HUES64 (cell line): ENCODE measurements at regions not wholly inside any gene's neighbourhood (a gene's known extent, or its start where the extent isn't known, plus 50 kb on each side); places are given as distances from the start of the nearest gene placed in this dataset.
"Not testable (repeated sequence)": the region's sequence is repeated elsewhere in the genome, so short reads cannot be mapped to it uniquely, and the experiment has no call there.

Source experiments
- H3K27ac ChIP-seq: 2 replicates; pipeline ENCODE4 v1.7.0; 2013; ENCODE audit warnings: low read depth, low read length, inconsistent platforms
- H3K27me3 ChIP-seq: 2 replicates; pipeline ENCODE4 v1.6.1; 2013; ENCODE audit warnings: mild to moderate bottlenecking, low read length; ENCODE audit not compliant: insufficient read depth
- H3K36me3 ChIP-seq: 2 replicates; pipeline ENCODE4 v1.6.1; 2013; ENCODE audit warnings: mild to moderate bottlenecking, low read length; ENCODE audit not compliant: insufficient read depth
- H3K4me1 ChIP-seq: 2 replicates; pipeline ENCODE4 v1.6.1; 2013; ENCODE audit warnings: mild to moderate bottlenecking, low read length, moderate library complexity; ENCODE audit not compliant: insufficient read depth
- H3K4me3 ChIP-seq: 2 replicates; pipeline ENCODE4 v1.5.1; 2013; ENCODE audit warnings: mild to moderate bottlenecking, low read length, moderate library complexity
- H3K9ac ChIP-seq: 2 replicates; pipeline ENCODE4 v1.6.1; 2013; ENCODE audit warnings: mild to moderate bottlenecking, low read depth, low read length
- H3K9me3 ChIP-seq: 2 replicates; pipeline ENCODE4 v1.6.1; 2013; ENCODE audit warnings: low read depth, low read length; ENCODE audit not compliant: insufficient read depth
- WGBS: fragments of 150-250, 120-280 bp; methylation state at CpG from one replicate; pipeline ENCODE4 v1.1.7; 2013; ENCODE audit warnings: missing lambda C conversion rate; 5-methylcytosine and 5-hydroxymethylcytosine counted together

GRCh38 chr4:66972087-66972486, 573.2 kb downstream of the CENPC start:
- Histone ChIP-seq H3K9ac (no peak overlapping the region), H3K4me1 (no peaks in the 10 kb centered on the region), H3K27me3 (no peaks in the 10 kb centered on the region), H3K9me3 (no peaks in the 10 kb centered on the region), H3K27ac (no peak overlapping the region), H3K4me3 (no peak overlapping the region), H3K36me3 (no peaks in the 10 kb centered on the region)
- 83% methylated on average over 1 of the region's 2 CpGs for WGBS

GRCh38 chr4:66964467-66964866, 580.8 kb downstream of the CENPC start:
- H3K36me3 ChIP-seq: no peaks in the 10 kb centered on the region
- WGBS: 96% methylated on average over 1 of the region's 1 CpG
- no peaks in the 10 kb centered on the region for H3K9me3 ChIP-seq

GRCh38 chr4:66963084-66963483, 582.2 kb downstream of the CENPC start:
- no peaks in the 10 kb centered on the region for H3K27me3 ChIP-seq
- no peaks in the 10 kb centered on the region for H3K9me3 ChIP-seq
- H3K9ac ChIP-seq: no peak overlapping the region
- WGBS: 98% methylated on average over 2 of the region's 3 CpGs
- H3K4me1 ChIP-seq: no peaks in the 10 kb centered on the region; the same call in 1 of the 2 replicates
- no peak overlapping the region for H3K27ac ChIP-seq
- H3K36me3 ChIP-seq: no peaks in the 10 kb centered on the region
- no peak overlapping the region for H3K4me3 ChIP-seq

More at GRCh38 chr4:66964467-66964866, 580.8 kb downstream of the CENPC start:
- no peak overlapping the region for H3K9ac ChIP-seq
- no peaks in the 10 kb centered on the region; the same call in 1 of the 2 replicates for H3K4me1 ChIP-seq
- no peak overlapping the region for H3K4me3 ChIP-seq
- H3K27ac ChIP-seq: no peak overlapping the region
- H3K27me3 ChIP-seq: no peaks in the 10 kb centered on the region

- Histone ChIP-seq H3K9ac (no peak overlapping the region), H3K36me3 (no peaks in the 10 kb centered on the region), H3K4me1 (no peaks in the 10 kb centered on the region), H3K4me3 (no peak overlapping the region), H3K27me3 (no peaks in the 10 kb centered on the region), H3K27ac (no peak overlapping the region), H3K9me3 (no peaks in the 10 kb centered on the region)
- 100% methylated on average over 1 of the region's 2 CpGs for WGBS
Measured at GRCh38 chr4:66959207-66959606, 586.1 kb downstream of the CENPC start.

GRCh38 chr4:66956852-66957251, 588.5 kb downstream of the CENPC start:
- H3K9ac ChIP-seq: no peak overlapping the region
- WGBS: 83% methylated on average over 1 of the region's 1 CpG

GRCh38 chr4:66956426-66956825, 588.9 kb downstream of the CENPC start:
- 98% methylated on average over 6 of the region's 6 CpGs for WGBS
- H3K9ac ChIP-seq: no peak overlapping the region
- H3K9me3 ChIP-seq: no peaks in the 10 kb centered on the region
- H3K36me3 ChIP-seq: no peaks in the 10 kb centered on the region
- no peaks in the 10 kb centered on the region for H3K4me1 ChIP-seq
- H3K4me3 ChIP-seq: no peak overlapping the region
- H3K27ac ChIP-seq: no peak overlapping the region
- no peaks in the 10 kb centered on the region for H3K27me3 ChIP-seq

More at GRCh38 chr4:66956852-66957251, 588.5 kb downstream of the CENPC start:
- H3K27ac ChIP-seq: no peak overlapping the region
- no peak overlapping the region for H3K4me3 ChIP-seq
- H3K9me3 ChIP-seq: no peaks in the 10 kb centered on the region
- H3K27me3 ChIP-seq: no peaks in the 10 kb centered on the region
- no peaks in the 10 kb centered on the region for H3K36me3 ChIP-seq
- H3K4me1 ChIP-seq: no peaks in the 10 kb centered on the region

- H3K27me3 ChIP-seq: no peaks in the 10 kb centered on the region
- H3K4me3 ChIP-seq: no peak overlapping the region
- H3K9me3 ChIP-seq: no peaks in the 10 kb centered on the region
- no peaks in the 10 kb centered on the region for H3K36me3 ChIP-seq
- no peaks in the 10 kb centered on the region for H3K4me1 ChIP-seq
- H3K27ac ChIP-seq: no peak overlapping the region
- no peak overlapping the region for H3K9ac ChIP-seq
- 100% methylated on average over 2 of the region's 3 CpGs for WGBS
Measured at GRCh38 chr4:66955784-66956183, 589.5 kb downstream of the CENPC start.

GRCh38 chr4:66949419-66949818, 595.9 kb downstream of the CENPC start:
- no peaks in the 10 kb centered on the region for H3K36me3 ChIP-seq
- no peak overlapping the region for H3K27ac ChIP-seq
- no peak overlapping the region for H3K4me3 ChIP-seq
- no peak overlapping the region for H3K9ac ChIP-seq
- WGBS: 100% methylated on average over 1 of the region's 1 CpG
- no peaks in the 10 kb centered on the region for H3K9me3 ChIP-seq
- H3K27me3 ChIP-seq: no peaks in the 10 kb centered on the region
- H3K4me1 ChIP-seq: no peaks in the 10 kb centered on the region

- WGBS: 70% methylated on average over 1 of the region's 1 CpG
- Histone ChIP-seq H3K4me3 (no peak overlapping the region), H3K4me1 (no peaks in the 10 kb centered on the region), H3K27me3 (no peaks in the 10 kb centered on the region), H3K9me3 (no peaks in the 10 kb centered on the region), H3K27ac (no peak overlapping the region), H3K9ac (no peak overlapping the region), H3K36me3 (no peaks in the 10 kb centered on the region)
Measured at GRCh38 chr4:66946761-66947160, 598.5 kb downstream of the CENPC start.

GRCh38 chr4:66943112-66943511, 602.2 kb downstream of the CENPC start:
- Histone ChIP-seq H3K4me1 (no peaks in the 10 kb centered on the region), H3K9ac (no peak overlapping the region), H3K27me3 (no peaks in the 10 kb centered on the region), H3K36me3 (no peaks in the 10 kb centered on the region), H3K4me3 (no peak overlapping the region), H3K27ac (no peak overlapping the region), H3K9me3 (no peaks in the 10 kb centered on the region)
- WGBS: 96% methylated on average over 4 of the region's 4 CpGs

- WGBS: no CpG with 5 or more reads among the region's 3 CpGs
- not testable (repeated sequence) for H3K4me1 ChIP-seq, H3K27me3 ChIP-seq, H3K9me3 ChIP-seq, H3K36me3 ChIP-seq, H3K27ac ChIP-seq, H3K9ac ChIP-seq, H3K4me3 ChIP-seq
Measured at GRCh38 chr4:66931981-66932380, 613.3 kb downstream of the CENPC start.

GRCh38 chr4:66930206-66930605, 615.1 kb downstream of the CENPC start:
- H3K4me1 ChIP-seq: no peaks in the 10 kb centered on the region
- H3K9me3 ChIP-seq: no peaks in the 10 kb centered on the region
- H3K27me3 ChIP-seq: no peaks in the 10 kb centered on the region
- H3K27ac ChIP-seq: no peak overlapping the region
- no peak overlapping the region for H3K9ac ChIP-seq
- no peak overlapping the region for H3K4me3 ChIP-seq
- H3K36me3 ChIP-seq: no peaks in the 10 kb centered on the region
